ENCODE measurements at regions not wholly inside any gene's neighbourhood (a gene's known extent, or its start where the extent isn't known, plus 50 kb on each side); places are given as distances from the start of the nearest gene placed in this dataset.

- TF ChIP-seq EP300 (IDR thresholded peaks at IDR 0.05; ENCODE audit: borderline replicate concordance in 1 of 2, low read depth in 1 of 2, low read length in 1 of 2) = no peak
- TF ChIP-seq TEAD4 (IDR thresholded peaks at IDR 0.05; ENCODE audit: borderline replicate concordance, insufficient read depth) = no peak
- TF ChIP-seq, protein P1, sequence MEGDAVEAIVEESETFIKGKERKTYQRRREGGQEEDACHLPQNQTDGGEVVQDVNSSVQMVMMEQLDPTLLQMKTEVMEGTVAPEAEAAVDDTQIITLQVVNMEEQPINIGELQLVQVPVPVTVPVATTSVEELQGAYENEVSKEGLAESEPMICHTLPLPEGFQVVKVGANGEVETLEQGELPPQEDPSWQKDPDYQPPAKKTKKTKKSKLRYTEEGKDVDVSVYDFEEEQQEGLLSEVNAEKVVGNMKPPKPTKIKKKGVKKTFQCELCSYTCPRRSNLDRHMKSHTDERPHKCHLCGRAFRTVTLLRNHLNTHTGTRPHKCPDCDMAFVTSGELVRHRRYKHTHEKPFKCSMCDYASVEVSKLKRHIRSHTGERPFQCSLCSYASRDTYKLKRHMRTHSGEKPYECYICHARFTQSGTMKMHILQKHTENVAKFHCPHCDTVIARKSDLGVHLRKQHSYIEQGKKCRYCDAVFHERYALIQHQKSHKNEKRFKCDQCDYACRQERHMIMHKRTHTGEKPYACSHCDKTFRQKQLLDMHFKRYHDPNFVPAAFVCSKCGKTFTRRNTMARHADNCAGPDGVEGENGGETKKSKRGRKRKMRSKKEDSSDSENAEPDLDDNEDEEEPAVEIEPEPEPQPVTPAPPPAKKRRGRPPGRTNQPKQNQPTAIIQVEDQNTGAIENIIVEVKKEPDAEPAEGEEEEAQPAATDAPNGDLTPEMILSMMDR (IDR thresholded peaks at IDR 0.05) = no peak
- no peak for TF ChIP-seq POLR2AphosphoS5 (IDR thresholded peaks at IDR 0.05; ENCODE audit: low read depth, low read length)
- no peak for TF ChIP-seq MAX (IDR thresholded peaks at IDR 0.05; ENCODE audit: low read depth)
- TF ChIP-seq, protein P2, sequence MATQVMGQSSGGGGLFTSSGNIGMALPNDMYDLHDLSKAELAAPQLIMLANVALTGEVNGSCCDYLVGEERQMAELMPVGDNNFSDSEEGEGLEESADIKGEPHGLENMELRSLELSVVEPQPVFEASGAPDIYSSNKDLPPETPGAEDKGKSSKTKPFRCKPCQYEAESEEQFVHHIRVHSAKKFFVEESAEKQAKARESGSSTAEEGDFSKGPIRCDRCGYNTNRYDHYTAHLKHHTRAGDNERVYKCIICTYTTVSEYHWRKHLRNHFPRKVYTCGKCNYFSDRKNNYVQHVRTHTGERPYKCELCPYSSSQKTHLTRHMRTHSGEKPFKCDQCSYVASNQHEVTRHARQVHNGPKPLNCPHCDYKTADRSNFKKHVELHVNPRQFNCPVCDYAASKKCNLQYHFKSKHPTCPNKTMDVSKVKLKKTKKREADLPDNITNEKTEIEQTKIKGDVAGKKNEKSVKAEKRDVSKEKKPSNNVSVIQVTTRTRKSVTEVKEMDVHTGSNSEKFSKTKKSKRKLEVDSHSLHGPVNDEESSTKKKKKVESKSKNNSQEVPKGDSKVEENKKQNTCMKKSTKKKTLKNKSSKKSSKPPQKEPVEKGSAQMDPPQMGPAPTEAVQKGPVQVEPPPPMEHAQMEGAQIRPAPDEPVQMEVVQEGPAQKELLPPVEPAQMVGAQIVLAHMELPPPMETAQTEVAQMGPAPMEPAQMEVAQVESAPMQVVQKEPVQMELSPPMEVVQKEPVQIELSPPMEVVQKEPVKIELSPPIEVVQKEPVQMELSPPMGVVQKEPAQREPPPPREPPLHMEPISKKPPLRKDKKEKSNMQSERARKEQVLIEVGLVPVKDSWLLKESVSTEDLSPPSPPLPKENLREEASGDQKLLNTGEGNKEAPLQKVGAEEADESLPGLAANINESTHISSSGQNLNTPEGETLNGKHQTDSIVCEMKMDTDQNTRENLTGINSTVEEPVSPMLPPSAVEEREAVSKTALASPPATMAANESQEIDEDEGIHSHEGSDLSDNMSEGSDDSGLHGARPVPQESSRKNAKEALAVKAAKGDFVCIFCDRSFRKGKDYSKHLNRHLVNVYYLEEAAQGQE (IDR thresholded peaks at IDR 0.05; ENCODE audit: low read depth, low read length) = no peak
- TF ChIP-seq, protein P3, sequence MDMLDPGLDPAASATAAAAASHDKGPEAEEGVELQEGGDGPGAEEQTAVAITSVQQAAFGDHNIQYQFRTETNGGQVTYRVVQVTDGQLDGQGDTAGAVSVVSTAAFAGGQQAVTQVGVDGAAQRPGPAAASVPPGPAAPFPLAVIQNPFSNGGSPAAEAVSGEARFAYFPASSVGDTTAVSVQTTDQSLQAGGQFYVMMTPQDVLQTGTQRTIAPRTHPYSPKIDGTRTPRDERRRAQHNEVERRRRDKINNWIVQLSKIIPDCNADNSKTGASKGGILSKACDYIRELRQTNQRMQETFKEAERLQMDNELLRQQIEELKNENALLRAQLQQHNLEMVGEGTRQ (IDR thresholded peaks at IDR 0.05; ENCODE audit: borderline replicate concordance, low read depth, low read length) = no peak
- TF ChIP-seq SMC3 (IDR thresholded peaks at IDR 0.05; ENCODE audit: low read depth, low read length) = no peak
- TF ChIP-seq TAF1 (IDR thresholded peaks at IDR 0.05; ENCODE audit: borderline replicate concordance, low read depth, low read length) = no peak
- no peak for TF ChIP-seq TCF12 (IDR thresholded peaks at IDR 0.05)
- no peak for TF ChIP-seq FOSL2 (IDR thresholded peaks at IDR 0.05; ENCODE audit: borderline replicate concordance, low read depth)
Observed at GRCh38 chr4:19327364-19327763, 924.3 kb upstream of the SLIT2 start.

All from SK-N-SH (cell line).